ENCODE measurements at regions not wholly inside any gene's neighbourhood (a gene's known extent, or its start where the extent isn't known, plus 50 kb on each side); places are given as distances from the start of the nearest gene placed in this dataset.

DNA sequence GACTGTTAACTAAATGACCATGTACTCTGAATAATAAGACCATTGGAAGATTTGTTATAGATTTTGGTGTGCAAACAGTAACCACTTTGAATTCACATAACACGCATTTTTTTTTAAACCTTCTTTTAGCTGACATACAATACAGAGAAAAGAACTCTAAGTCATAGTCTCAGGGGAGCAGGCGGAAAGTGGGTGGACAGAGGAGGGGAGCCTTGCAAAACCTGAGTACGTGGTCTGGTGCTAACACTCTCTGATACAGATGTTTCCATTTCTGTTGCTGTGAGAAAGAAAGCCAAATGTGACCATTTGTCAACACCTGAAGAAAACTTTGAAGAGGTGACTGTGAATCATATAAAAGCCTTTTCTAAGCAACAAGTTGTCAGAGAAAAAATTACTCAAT, 151.8 kb upstream of the GCFC2 start:
- Histone ChIP-seq H3K27ac (ENCODE audit: insufficient read depth, low read depth, low read length) (no peak overlapping the region), H3K9me3 (replicated peaks; ENCODE audit: control insufficient read depth, insufficient read depth, low read length) (no peaks in the 10 kb centered on the region), H4K20me1 (replicated peaks; ENCODE audit: control insufficient read depth, extremely low read depth, insufficient read depth, low read length) (no peaks in the 10 kb centered on the region), H3K79me2 (ENCODE audit: control insufficient read depth, insufficient read depth, low read length) (no peaks in the 10 kb centered on the region), H2AFZ (ENCODE audit: low read depth, low read length) (no peak overlapping the region), H3K36me3 (ENCODE audit: control insufficient read depth in 2 of 2, extremely low read depth in 1 of 2, insufficient read depth in 2 of 2, low read length in 2 of 2) (no peaks in the 10 kb centered on the region), H3K4me3 (replicated peaks in 1 of 3; ENCODE audit: insufficient read depth in 1 of 3, low read depth in 1 of 3, low read length in 3 of 3) (no peak overlapping the region), H3K9ac (replicated peaks; ENCODE audit: extremely low read depth, insufficient read depth, low read length) (no peak overlapping the region), H3K9me1 (replicated peaks; ENCODE audit: control insufficient read depth, extremely low read depth, insufficient read depth, low read length) (no peaks in the 10 kb centered on the region), H3K4me2 (ENCODE audit: insufficient read depth, low read length) (no peak overlapping the region), H3K27me3 (ENCODE audit: control insufficient read depth in 2 of 2, insufficient read depth in 2 of 2, low read length in 2 of 2) (no peaks in the 10 kb centered on the region), H3K4me1 (ENCODE audit: control insufficient read depth, extremely low read depth, insufficient read depth, low read length) (no peaks in the 10 kb centered on the region)
- TF ChIP-seq POLR2A (IDR thresholded peaks at IDR 0.05; ENCODE audit: low read depth, low read length) (no peak), CTCF (IDR thresholded peaks at IDR 0.05; ENCODE audit: extremely low read depth in 1 of 2, insufficient read depth in 1 of 2, low read depth in 1 of 2, low read length in 2 of 2) (no peak), MYC (IDR thresholded peaks at IDR 0.05; ENCODE audit: low read depth, low read length) (no peak), EZH2 (IDR thresholded peaks at IDR 0.05; ENCODE audit: borderline replicate concordance, low read depth, low read length, severe bottlenecking) (no peak), JUN (IDR thresholded peaks at IDR 0.05; ENCODE audit: borderline replicate concordance, insufficient read depth, insufficient read length, low read depth) (no peak), FOS (IDR thresholded peaks at IDR 0.05; ENCODE audit: borderline replicate concordance, insufficient read depth, low read length) (no peak), GATA2 (IDR thresholded peaks at IDR 0.05; ENCODE audit: insufficient read depth, insufficient read length, low read depth, low read length) (no peak)
- TF ChIP-seq, protein P1, sequence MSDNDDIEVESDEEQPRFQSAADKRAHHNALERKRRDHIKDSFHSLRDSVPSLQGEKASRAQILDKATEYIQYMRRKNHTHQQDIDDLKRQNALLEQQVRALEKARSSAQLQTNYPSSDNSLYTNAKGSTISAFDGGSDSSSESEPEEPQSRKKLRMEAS (IDR thresholded peaks at IDR 0.05; ENCODE audit: insufficient read depth, insufficient read length), result no peak
- FAIRE-seq (no peak), DNase-seq (ENCODE audit: low read depth, low spot score) (no peak)
- intact Hi-C loops (cut with micrococcal nuclease) (no loop called here), dilution Hi-C loops (cut with MboI; ENCODE audit: extremely low pct_ligation_motif_present, low sequenced_read_pairs) (no loop called here)
- ChIA-PET POLR2A (no interaction called here), CTCF (no interaction called here)
- BruUV-seq (replicated peaks), result no TSS peak

All from endothelial cell of umbilical vein (primary cell).